Activated naive CD8-positive, alpha-beta T cell treated with anti-CD3 and anti-CD28 coated beads for 36 hours (primary cell): ENCODE measurements at regions not wholly inside any gene's neighbourhood (a gene's known extent, or its start where the extent isn't known, plus 50 kb on each side); places are given as distances from the start of the nearest gene placed in this dataset.
A peak's percentile ranks its signal among the peaks of the same experiment; 100 is the strongest.
"Not testable (repeated sequence)": the region's sequence is repeated elsewhere in the genome, so short reads cannot be mapped to it uniquely, and the experiment has no call there.

Experiments used
- DNase-seq: peaks from one replicate; pipeline ENCODE4 v3.0.0; 2021
- H3K27ac Mint-ChIP-seq: one replicate; pipeline ENCODE4 v1.8.0; 2022; ENCODE audit warnings: mild to moderate bottlenecking, moderate library complexity, mixed read lengths
- H3K27me3 Mint-ChIP-seq: one replicate; pipeline ENCODE4 v1.8.0; 2022; ENCODE audit warnings: mild to moderate bottlenecking, mixed read lengths
- H3K36me3 Mint-ChIP-seq: one replicate; pipeline ENCODE4 v1.8.0; 2021; ENCODE audit warnings: mild to moderate bottlenecking, mixed read lengths
- H3K4me1 Mint-ChIP-seq: one replicate; pipeline ENCODE4 v1.8.0; 2021; ENCODE audit warnings: mixed read lengths
- H3K4me3 Mint-ChIP-seq: one replicate; pipeline ENCODE4 v1.8.0; 2022; ENCODE audit warnings: mild to moderate bottlenecking, moderate library complexity, mixed read lengths
- H3K9me3 Mint-ChIP-seq: one replicate; pipeline ENCODE4 v1.8.0; 2022; ENCODE audit warnings: mixed read lengths

DNA sequence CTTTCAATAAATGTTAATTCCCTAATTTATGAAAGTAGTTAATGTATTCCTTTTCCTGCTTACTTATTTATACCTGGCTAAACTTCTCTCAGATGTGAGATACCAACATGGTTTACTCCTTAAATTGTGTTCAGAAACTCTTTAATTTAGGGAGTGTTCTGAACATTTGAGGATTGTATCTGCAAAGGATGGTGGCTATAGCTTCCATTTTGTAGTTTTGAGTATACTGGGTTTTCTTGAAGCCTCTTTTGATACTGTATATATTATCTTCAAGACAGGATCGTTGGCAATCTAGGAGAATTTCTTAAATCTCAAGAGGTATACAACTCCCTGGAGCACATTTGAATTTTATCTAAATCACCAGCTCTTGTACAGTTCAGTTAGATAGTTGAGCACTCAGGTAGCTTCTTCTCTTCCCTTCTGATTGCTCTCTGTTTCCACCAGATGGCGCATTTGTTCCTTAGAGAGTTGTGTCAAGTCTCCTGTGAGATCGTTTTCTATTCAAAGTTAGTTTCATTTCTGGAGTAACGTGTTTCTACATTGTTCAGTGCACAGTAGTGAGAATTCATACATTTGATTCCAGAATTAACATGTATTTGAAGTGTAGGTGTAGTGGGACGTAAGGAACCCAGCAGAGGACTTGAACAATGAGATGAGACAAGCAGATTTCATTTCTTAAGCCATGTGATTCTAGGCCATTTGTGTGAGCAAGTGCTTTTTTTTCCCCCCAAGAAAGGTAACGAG, 63.2 kb upstream of the GARIN1A start:
- not testable (repeated sequence) for H3K27me3 Mint-ChIP-seq, H3K4me1 Mint-ChIP-seq, H3K36me3 Mint-ChIP-seq, H3K9me3 Mint-ChIP-seq
- DNase-seq = peak; percentile 21
- Mint-ChIP-seq H3K27ac (peak overlapping the region; percentile 91), H3K4me3 (peak overlapping the region; percentile 77)

DNA sequence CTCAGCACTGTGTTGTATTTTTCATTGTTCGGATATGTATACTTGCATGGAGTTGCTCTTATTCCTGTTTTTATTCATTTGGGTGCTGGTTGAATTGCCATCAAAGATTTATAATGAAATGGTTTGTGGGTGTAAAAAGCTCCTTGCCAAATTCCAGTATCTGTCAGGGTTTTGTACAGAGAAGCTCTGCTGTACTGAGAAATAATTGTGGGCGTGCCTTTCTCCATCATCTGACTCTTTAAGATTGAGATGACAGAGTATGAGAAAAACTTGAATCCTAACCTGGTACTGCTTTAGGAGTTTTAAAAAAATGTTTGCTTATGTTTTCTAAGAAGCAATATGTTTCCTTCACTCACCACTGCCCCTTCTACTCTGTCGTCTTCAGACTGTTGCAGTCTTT, 58.7 kb upstream of the GARIN1A start:
- not testable (repeated sequence) for H3K27me3 Mint-ChIP-seq, H3K36me3 Mint-ChIP-seq, H3K9me3 Mint-ChIP-seq, DNase-seq, H3K4me3 Mint-ChIP-seq, H3K27ac Mint-ChIP-seq
- H3K4me1 Mint-ChIP-seq = peaks cover 12% of the 10 kb centered on the region

DNA sequence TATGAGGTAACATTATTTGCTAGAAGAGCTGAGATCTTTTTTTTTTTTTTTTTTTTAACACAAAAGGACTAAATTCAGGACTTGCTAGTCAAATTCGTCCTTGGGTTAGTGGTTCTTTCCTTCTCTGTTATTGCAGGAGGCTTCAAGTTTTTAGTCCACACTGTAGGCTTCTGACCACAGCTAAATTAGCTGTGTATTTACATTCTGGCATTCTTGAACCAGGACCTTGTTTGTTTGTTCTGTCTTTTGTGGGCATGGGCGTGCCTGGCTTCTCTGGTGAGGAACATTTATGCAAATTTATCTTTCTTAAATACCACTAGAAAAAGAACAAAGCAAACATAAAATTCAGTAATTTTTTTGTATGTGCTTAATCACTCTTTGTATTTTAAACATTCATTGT, 57.3 kb upstream of the GARIN1A start:
- H3K27me3 Mint-ChIP-seq, H3K27ac Mint-ChIP-seq, H3K4me3 Mint-ChIP-seq, DNase-seq, H3K36me3 Mint-ChIP-seq, H3K4me1 Mint-ChIP-seq, H3K9me3 Mint-ChIP-seq: not testable (repeated sequence)

DNA sequence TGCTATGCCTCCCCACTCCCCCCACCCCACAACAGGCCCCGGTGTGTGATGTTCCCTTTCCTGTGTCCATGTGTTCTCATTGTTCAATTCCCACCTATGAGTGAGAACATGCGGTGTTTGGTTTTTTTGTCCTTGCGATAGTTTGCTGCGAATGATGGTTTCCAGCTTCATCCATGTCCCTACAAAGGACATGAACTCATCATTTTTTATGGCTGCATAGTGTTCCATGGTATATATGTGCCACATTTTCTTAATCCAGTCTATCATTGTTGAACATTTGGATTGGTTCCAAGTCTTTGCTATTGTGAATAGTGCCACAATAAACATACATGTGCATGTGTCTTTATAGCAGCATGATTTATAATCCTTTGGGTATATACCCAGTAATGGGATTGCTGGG, 55.3 kb upstream of the GARIN1A start:
- not testable (repeated sequence) for H3K27me3 Mint-ChIP-seq, H3K9me3 Mint-ChIP-seq, H3K36me3 Mint-ChIP-seq, H3K4me3 Mint-ChIP-seq, H3K4me1 Mint-ChIP-seq, DNase-seq, H3K27ac Mint-ChIP-seq
